ENCODE measurements at regions not wholly inside any gene's neighbourhood (a gene's known extent, or its start where the extent isn't known, plus 50 kb on each side); places are given as distances from the start of the nearest gene placed in this dataset.

GRCh38 chr4:130812117-130812765, 1716.3 kb downstream of the C4orf33 start:
- intact Hi-C loops (cut with micrococcal nuclease): no loop called here

GRCh38 chr4:130814896-130815295, 1718.9 kb downstream of the C4orf33 start:
- H3K27me3 ChIP-seq (ENCODE audit: control insufficient read depth in 2 of 2, insufficient read depth in 2 of 2, low read length in 2 of 2): no peaks in the 10 kb centered on the region
- BruUV-seq (replicated peaks): no TSS peak
- no peaks in the 10 kb centered on the region for H3K4me1 ChIP-seq (replicated peaks in 1 of 2; ENCODE audit: control insufficient read depth in 2 of 2, insufficient read depth in 2 of 2, low read length in 2 of 2)
- no peaks in the 10 kb centered on the region for H3K9me1 ChIP-seq (ENCODE audit: control insufficient read depth, insufficient read depth, low read length)
- ATAC-seq (no peak), DNase-seq (ENCODE audit: extremely low read depth in 1 of 4, low spot score in 3 of 4) (no peak), FAIRE-seq (no peak)
- H3K36me3 ChIP-seq (ENCODE audit: control insufficient read depth, insufficient read depth, low read length): no peaks in the 10 kb centered on the region
- H3K79me2 ChIP-seq (ENCODE audit: control insufficient read depth, insufficient read depth, low read length): no peaks in the 10 kb centered on the region
- no peaks in the 10 kb centered on the region for H3K9me3 ChIP-seq (replicated peaks; ENCODE audit: control insufficient read depth, insufficient read depth, low read depth, low read length)
- no peak overlapping the region for H3K4me2 ChIP-seq (ENCODE audit: insufficient read depth, low read length)
- intact Hi-C loops (cut with micrococcal nuclease) (no loop called here), in situ Hi-C loops (cut with MboI) (no loop called here)
- H4K20me1 ChIP-seq (replicated peaks; ENCODE audit: control insufficient read depth, insufficient read depth, low read length): no peaks in the 10 kb centered on the region
- H2AFZ ChIP-seq (ENCODE audit: low read depth, low read length): no peak overlapping the region
- no peak overlapping the region for H3K4me3 ChIP-seq
- TF ChIP-seq TRIM28 (IDR thresholded peaks at IDR 0.05) (no peak), FOXA3 (CRISPR knock-in tag; conservative IDR thresholded peaks at IDR 0.05 in 1 of 2, IDR thresholded peaks at IDR 0.05 in 1 of 2) (no peak), ZNF408 (CRISPR knock-in tag; IDR thresholded peaks at IDR 0.05; ENCODE audit: low read depth) (no peak)
- ChIA-PET POLR2A (no interaction called here), CTCF (ENCODE audit: low intra/inter-chr PET ratio) (no interaction called here)
- H3K27ac ChIP-seq (ENCODE audit: extremely low read depth, low read depth, low read length): no peak overlapping the region
- H3K9ac ChIP-seq (ENCODE audit: insufficient read depth in 1 of 2, low read depth in 2 of 2, low read length in 2 of 2): no peak overlapping the region

More at GRCh38 chr4:130812117-130812765, 1716.3 kb downstream of the C4orf33 start:
- Histone ChIP-seq H3K4me1 (replicated peaks in 1 of 2; ENCODE audit: control insufficient read depth in 2 of 2, insufficient read depth in 2 of 2, low read length in 2 of 2) (no peaks in the 10 kb centered on the region), H3K9ac (ENCODE audit: insufficient read depth in 1 of 2, low read depth in 2 of 2, low read length in 2 of 2) (no peak overlapping the region), H3K9me1 (ENCODE audit: control insufficient read depth, insufficient read depth, low read length) (no peaks in the 10 kb centered on the region), H2AFZ (ENCODE audit: low read depth, low read length) (no peak overlapping the region), H3K79me2 (ENCODE audit: control insufficient read depth, insufficient read depth, low read length) (no peaks in the 10 kb centered on the region), H3K36me3 (ENCODE audit: control insufficient read depth, insufficient read depth, low read length) (no peaks in the 10 kb centered on the region), H3K27me3 (ENCODE audit: control insufficient read depth in 2 of 2, insufficient read depth in 2 of 2, low read length in 2 of 2) (no peaks in the 10 kb centered on the region), H3K4me3 (no peak overlapping the region), H4K20me1 (replicated peaks; ENCODE audit: control insufficient read depth, insufficient read depth, low read length) (no peaks in the 10 kb centered on the region), H3K9me3 (replicated peaks; ENCODE audit: control insufficient read depth, insufficient read depth, low read depth, low read length) (no peaks in the 10 kb centered on the region), H3K4me2 (ENCODE audit: insufficient read depth, low read length) (no peak overlapping the region), H3K27ac (ENCODE audit: extremely low read depth, low read depth, low read length) (no peak overlapping the region)
- TF ChIP-seq ASH1L (IDR thresholded peaks at IDR 0.05; ENCODE audit: borderline replicate concordance, low read depth, partially characterized antibody) (no peak), RBFOX2 (IDR thresholded peaks at IDR 0.05; ENCODE audit: low read depth, low read length) (no peak), MYBL2 (IDR thresholded peaks at IDR 0.05; ENCODE audit: low read depth) (no peak), MYBL2 (CRISPR knock-in tag; IDR thresholded peaks at IDR 0.05; ENCODE audit: borderline replicate concordance) (no peak), NCOA1 (IDR thresholded peaks at IDR 0.05; ENCODE audit: low read depth) (no peak), ZKSCAN3 (CRISPR knock-in tag; IDR thresholded peaks at IDR 0.05) (no peak), ZNF224 (CRISPR knock-in tag; IDR thresholded peaks at IDR 0.05) (no peak), ZNF644 (tag; IDR thresholded peaks at IDR 0.05; ENCODE audit: low read depth) (no peak), ZNF507 (tag; conservative IDR thresholded peaks at IDR 0.05) (no peak), KAT2B (IDR thresholded peaks at IDR 0.05; ENCODE audit: low read depth, low read length) (no peak)
- ATAC-seq (no peak), DNase-seq (ENCODE audit: extremely low read depth in 1 of 4, low spot score in 3 of 4) (no peak), FAIRE-seq (no peak)
- POLR2A ChIA-PET: no interaction called here
- WGBS (ENCODE audit: insufficient coverage, low coverage, missing lambda C conversion rate): 0% methylated on average over 2 of the region's 2 CpGs
- CTCF ChIA-PET (ENCODE audit: low intra/inter-chr PET ratio): no interaction called here
- BruUV-seq (replicated peaks): no TSS peak
- in situ Hi-C loops (cut with MboI): no loop called here
